GM19023 (cell line): ENCODE measurements at regions not wholly inside any gene's neighbourhood (a gene's known extent, or its start where the extent isn't known, plus 50 kb on each side); places are given as distances from the start of the nearest gene placed in this dataset.

Experiments used
- ATAC-seq: cut with Tn5 transposase; IDR thresholded peaks from one replicate; pipeline ENCODE4 v1.9.1; 2021; ENCODE audit warnings: mild to moderate bottlenecking, moderate library complexity; ENCODE audit not compliant: unreplicated experiment

DNA sequence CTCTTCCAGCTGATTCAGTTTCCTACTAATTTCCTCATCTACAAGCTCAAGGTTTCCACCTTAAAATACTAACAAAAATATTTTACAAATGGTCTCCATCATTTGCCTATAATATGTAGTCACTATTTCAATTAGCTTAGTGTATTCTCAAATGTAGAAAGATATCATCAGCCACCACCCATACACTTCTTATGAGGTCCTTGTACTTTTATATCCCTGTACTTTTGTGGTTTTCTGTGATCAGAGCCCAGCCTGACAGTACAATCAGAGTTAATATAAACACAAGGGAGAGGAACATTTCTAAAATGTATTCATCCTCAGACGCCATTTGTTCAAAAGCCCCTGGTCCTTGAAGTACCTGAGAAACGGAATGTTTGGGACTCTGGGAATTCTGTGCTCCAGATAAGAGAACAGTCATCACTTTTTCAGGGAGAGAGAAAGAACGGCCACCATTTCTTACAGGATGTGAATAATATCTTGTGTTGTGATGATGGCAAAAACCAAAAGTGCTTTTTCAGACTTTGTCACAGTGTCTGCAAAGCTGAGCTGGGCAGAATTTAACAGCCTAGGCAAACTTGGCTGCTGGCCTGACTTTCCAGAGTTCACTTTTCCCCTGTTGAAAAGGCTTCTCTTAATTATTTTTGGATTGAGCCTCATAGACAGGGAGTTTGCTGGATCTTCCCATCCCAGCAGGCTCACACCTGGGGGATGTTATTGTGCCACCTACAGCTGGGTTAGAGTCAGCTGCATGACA, 361.7 kb upstream of the ACVR2A start:
- no peak for ATAC-seq

- no peak for ATAC-seq
Observed at GRCh38 chr2:147482111-147482895, 362.5 kb upstream of the ACVR2A start.

GRCh38 chr2:147479358-147479757, 365.5 kb upstream of the ACVR2A start:
- no peak for ATAC-seq

DNA sequence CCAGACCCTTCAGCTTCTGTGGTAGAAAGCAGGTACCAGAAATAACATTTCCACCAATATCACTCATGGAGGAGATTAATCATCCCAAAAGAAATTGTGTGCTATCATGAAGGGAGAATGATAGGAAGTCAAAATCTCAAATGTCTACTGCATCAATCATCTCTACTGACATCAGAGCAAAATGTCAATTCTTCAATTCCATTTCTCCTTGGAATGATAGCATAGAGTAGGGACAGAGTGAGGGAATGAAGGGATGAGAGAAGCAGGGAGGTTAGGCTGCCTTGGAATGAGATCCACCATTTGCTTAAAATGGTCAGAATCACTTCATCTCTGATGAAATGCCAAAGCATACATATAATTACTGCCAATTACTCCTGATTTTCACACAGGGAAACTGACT, 371.8 kb upstream of the ACVR2A start:
- ATAC-seq = no peak

DNA sequence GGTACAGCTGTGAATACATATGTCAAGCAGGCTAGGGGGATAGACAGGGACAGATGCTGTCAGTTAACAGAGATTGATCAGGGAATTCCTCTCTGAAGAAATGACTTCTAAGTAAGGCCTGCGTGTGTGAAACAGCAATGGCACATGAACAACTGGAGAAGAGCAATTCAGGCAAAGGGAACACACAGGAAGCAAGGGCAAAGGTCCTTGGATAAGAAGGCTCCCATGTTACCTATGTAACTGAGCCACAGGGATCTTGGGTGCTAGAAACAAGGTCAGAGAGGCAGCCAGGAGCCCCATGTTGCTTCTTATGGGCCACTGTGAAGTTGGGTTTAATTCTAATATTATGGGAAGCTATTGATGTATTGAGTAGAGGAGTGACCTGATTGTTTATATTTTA, 373.7 kb upstream of the ACVR2A start:
- ATAC-seq = no peak

DNA sequence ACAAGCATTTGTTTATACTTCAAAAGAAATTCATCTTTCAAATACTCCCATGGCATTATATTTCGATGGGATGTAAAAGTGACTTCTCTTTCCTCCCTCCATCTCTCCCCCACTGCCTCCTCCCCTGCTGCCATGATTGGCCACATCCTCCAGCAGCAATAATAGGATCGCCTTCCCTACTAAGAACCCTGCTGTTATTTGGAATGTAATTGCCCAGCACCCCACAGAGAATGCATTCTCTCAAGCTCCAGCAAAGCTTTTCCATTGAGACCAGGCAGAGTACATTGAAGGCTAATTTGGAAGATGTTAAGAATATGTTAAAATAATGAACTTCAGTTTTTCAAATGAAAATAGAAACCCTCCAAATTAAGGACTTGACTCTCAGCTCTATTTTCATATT, 375.4 kb upstream of the ACVR2A start:
- no peak for ATAC-seq

DNA sequence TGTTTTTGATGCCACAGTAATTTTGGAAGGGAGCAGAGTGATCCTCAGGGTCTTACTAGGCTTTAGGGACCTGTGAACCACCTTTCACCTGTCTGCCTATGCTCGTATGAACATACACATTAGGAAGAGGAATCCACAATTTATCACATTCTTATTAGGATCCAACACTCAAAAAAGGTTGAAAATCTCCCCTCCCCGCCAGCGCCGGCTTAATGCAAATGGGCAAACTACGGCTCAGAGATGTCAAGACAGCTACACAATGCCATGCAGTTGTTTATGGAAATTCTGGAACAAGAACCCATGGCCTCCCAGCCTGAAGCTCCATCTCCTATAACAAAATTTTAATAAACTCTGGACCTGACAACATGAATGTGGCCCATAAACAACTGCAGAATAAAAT, 375.9 kb upstream of the ACVR2A start:
- no peak for ATAC-seq

DNA sequence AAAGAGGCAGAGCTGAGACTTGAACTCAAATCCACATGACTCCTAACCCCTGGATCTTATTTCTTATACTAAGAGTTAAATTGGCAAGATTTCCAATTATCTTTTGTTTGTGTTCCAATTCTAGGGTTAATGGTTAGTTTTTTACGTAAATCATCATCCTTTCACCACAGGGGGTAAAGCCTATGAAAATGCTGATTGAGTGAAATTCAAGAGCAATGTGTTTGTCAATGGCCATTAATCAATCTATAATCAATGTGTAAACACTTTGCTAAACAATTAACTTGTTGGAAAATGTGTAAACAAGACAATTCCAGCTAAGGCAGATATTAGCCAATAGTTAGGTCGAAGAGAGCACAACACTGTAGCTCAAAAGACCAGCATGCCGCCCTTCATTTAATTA, 376.5 kb upstream of the ACVR2A start:
- no peak for ATAC-seq

DNA sequence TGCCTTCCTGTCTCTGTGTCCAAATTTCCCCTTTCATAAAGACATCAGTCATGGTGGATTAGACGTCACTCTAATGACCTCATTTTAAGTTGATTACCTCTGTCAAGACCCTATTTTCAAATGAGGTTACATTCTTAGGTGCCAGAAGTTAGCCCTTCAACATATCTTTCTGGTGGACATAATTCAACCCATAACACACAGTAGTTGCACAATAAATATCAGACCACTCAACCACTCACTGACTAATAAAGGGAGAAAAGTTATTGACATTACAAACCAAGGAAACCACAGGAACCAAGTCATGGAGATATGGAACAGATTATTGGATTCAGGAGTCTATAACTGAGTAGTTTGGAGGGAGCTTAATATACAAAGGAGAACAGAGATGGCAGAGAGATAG, 377.4 kb upstream of the ACVR2A start:
- ATAC-seq = no peak

GRCh38 chr2:147464737-147465357, 380.0 kb upstream of the ACVR2A start:
- no peak for ATAC-seq

DNA sequence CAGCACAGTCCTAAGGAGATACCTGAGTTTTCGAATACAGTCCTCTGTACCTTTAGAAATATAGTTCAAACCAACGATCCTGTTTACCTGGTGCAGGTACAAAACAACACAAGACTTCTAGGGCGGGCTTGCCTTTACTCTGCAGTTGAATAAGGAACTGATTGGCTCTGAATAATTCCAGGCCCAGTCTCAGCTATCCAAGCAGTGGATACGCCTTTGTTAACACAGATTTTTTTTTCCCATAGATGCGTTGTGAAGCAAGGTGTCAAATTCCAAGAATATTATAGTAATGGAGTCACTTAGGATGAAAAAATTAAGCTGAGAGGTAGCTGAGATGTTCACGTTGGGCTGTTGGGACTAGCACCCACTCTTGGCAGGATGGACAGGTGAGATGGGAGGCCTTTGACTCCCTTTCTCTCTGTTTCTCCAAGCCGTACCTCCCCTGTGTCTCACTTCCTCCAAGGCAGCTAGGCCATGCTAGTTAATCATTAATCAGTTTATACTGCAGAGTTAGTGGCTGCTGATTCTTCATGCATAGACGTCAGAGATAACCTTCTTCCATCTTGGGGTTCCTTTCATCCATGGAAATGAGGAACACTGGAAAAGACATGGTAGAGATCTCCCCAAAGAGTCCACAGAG, 380.8 kb upstream of the ACVR2A start:
- ATAC-seq = peak; percentile 97

GRCh38 chr2:147460155-147460554, 384.7 kb upstream of the ACVR2A start:
- no peak for ATAC-seq

GRCh38 chr2:147456779-147457178, 388.1 kb upstream of the ACVR2A start:
- ATAC-seq = no peak

- no peak for ATAC-seq
Observed at GRCh38 chr2:147451902-147452515, 392.8 kb upstream of the ACVR2A start.

GRCh38 chr2:147450661-147451510, 393.9 kb upstream of the ACVR2A start:
- ATAC-seq = no peak

- no peak for ATAC-seq
Observed at GRCh38 chr2:147449323-147449991, 395.4 kb upstream of the ACVR2A start.

- ATAC-seq = no peak
Observed at GRCh38 chr2:147442816-147443215, 402.0 kb upstream of the ACVR2A start.

- no peak for ATAC-seq
Observed at GRCh38 chr2:147441182-147441581, 403.6 kb upstream of the ACVR2A start.

DNA sequence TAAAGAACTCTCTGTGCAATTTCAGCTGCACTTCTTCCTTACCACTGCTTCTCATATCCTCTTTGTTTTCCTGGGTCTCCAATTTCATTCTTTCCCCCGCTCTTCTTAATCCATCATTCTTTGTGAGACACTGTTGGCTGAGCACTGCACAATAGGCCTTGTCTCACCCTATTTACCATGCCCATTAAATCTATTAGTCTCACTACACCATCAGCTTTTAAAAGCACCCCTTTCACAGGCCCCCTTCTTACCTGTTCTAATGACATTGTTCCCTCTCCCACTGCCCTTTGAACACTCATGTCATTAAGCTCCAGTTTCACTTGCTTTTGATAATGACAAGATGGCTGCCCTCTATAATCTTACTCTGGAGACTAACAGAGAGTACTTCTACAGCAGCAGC, 404.1 kb upstream of the ACVR2A start:
- no peak for ATAC-seq

GRCh38 chr2:147439986-147440385, 404.8 kb upstream of the ACVR2A start:
- no peak for ATAC-seq
